Anterior cingulate cortex (tissue), 58 donors: ENCODE measurements at regions not wholly inside any gene's neighbourhood (a gene's known extent, or its start where the extent isn't known, plus 50 kb on each side); places are given as distances from the start of the nearest gene placed in this dataset.

Experiments
- DNase-seq, 58 donors: peaks; one replicate each; lab custom pipeline; 2025; lab: John Stamatoyannopoulos, UW

GRCh38 chr5:129821477-129822131 lies 73.7 kb downstream of the MINAR2 start:
- DNase-seq: no peak

- no peak for DNase-seq
Observed at GRCh38 chr5:129830288-129830687, 74.0 kb upstream of the CHSY3 start.

- no peak for DNase-seq
Observed at GRCh38 chr5:129836321-129836720, 67.9 kb upstream of the CHSY3 start.

- DNase-seq: no peak
Observed at GRCh38 chr5:129844764-129845163, 59.5 kb upstream of the CHSY3 start.

GRCh38 chr5:129852747-129853352 lies 51.4 kb upstream of the CHSY3 start:
- peak in 52 of 58 donors; percentile 5 to 79 (median 44) for DNase-seq

- DNase-seq: peak in 2 of 58 donors; percentile 0 to 2
Observed at GRCh38 chr5:129853588-129853987, 50.7 kb upstream of the CHSY3 start.
